ENCODE measurements at regions not wholly inside any gene's neighbourhood (a gene's known extent, or its start where the extent isn't known, plus 50 kb on each side); places are given as distances from the start of the nearest gene placed in this dataset.

DNA sequence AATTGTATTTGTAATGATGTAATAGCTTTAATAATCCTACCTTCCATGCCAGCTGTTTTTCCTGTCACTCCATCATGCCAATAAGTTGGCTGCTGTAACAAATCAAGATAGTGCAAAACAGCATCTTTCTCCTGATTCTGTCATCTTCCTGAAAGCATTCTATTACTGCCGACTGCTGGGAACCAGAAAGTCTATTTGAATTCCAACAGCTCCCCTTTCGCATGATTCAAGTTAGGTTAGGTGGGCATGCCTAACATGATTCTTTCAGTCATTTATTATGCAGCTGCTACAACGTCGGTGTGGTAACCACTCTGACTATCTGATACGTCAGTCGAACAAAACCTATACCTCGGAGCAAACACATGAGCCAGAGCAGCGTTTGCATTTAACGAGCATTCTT is 127.9 kb upstream of the DMD start:
- TF ChIP-seq, protein P1, sequence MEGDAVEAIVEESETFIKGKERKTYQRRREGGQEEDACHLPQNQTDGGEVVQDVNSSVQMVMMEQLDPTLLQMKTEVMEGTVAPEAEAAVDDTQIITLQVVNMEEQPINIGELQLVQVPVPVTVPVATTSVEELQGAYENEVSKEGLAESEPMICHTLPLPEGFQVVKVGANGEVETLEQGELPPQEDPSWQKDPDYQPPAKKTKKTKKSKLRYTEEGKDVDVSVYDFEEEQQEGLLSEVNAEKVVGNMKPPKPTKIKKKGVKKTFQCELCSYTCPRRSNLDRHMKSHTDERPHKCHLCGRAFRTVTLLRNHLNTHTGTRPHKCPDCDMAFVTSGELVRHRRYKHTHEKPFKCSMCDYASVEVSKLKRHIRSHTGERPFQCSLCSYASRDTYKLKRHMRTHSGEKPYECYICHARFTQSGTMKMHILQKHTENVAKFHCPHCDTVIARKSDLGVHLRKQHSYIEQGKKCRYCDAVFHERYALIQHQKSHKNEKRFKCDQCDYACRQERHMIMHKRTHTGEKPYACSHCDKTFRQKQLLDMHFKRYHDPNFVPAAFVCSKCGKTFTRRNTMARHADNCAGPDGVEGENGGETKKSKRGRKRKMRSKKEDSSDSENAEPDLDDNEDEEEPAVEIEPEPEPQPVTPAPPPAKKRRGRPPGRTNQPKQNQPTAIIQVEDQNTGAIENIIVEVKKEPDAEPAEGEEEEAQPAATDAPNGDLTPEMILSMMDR (conservative IDR thresholded peaks at IDR 0.05): no peak
- no peak for TF ChIP-seq EZH2 (IDR thresholded peaks at IDR 0.05; ENCODE audit: low read depth)
